GM19372 (cell line): ENCODE measurements at regions not wholly inside any gene's neighbourhood (a gene's known extent, or its start where the extent isn't known, plus 50 kb on each side); places are given as distances from the start of the nearest gene placed in this dataset.
"Not testable (repeated sequence)": the region's sequence is repeated elsewhere in the genome, so short reads cannot be mapped to it uniquely, and the experiment has no call there.

Experiments used
- ATAC-seq: cut with Tn5 transposase; IDR thresholded peaks from one replicate; pipeline ENCODE4 v1.9.1; 2021; ENCODE audit warnings: mild to moderate bottlenecking, low read depth, moderate library complexity; ENCODE audit not compliant: unreplicated experiment

DNA sequence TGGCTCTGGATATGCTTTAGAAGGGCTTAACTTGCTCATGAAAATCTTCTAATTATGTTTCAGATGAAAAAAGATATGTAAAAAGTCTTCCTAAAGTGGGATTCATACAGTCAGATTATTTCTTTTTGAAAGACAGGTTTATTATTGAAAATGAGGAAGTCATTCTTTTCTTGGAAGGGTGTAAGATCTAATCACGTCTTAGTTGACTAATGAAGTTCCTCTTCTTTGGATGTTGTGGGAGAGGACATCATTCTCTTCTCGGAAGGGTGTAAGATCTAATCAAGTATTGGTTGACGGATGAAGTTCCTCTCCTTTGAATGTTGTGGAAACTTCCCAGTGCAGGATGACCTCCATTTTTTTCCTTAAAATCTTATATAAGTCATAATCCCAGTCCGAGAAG is 74.9 kb downstream of the ALG10 start:
- ATAC-seq, result no peak

DNA sequence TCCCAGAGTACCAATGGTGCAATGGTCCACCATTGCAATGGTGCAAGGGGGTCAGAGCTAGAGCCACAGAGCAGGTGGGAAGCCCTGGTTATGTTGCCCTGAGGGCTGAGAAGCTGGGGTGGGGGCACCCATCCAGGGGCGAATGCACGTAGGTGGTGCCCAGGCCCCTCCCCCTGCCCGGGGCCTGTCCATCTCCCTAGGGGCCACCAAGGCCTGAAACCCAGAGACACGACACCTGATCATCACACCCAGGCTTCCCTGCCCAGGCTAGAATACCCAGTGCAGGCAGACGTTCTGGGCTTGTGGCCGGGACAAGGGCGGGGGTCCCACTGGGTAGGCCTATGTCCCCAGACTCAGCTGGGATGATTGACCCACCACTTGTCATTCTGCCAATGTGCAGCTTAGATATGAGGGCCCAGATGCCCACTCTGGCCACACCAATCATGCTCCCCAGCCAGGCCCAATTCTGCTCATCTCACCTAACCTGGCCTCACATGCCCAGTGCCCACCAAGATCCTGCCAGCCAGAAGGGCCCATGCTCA is 83.2 kb downstream of the ALG10 start:
- ATAC-seq, result no peak

DNA sequence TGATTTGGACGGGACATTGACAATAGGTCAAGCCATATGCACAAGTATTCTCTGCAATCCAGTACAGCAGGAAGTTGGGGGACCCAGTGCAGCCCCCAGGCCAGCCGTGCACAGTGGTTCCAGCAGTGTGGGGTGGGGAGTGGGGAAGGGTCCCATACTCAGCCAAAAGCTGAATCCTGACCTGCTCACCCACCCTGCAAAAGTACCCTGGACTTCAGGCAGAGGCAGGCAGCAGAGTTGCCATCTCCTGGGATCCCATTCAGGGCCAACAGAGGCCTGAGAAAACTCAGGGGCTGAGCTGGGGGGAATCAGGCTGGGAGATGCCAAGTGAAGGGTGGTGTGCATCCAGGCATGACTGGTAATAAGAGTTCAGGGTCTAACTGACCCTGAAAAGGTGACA is 83.9 kb downstream of the ALG10 start:
- no peak for ATAC-seq

DNA sequence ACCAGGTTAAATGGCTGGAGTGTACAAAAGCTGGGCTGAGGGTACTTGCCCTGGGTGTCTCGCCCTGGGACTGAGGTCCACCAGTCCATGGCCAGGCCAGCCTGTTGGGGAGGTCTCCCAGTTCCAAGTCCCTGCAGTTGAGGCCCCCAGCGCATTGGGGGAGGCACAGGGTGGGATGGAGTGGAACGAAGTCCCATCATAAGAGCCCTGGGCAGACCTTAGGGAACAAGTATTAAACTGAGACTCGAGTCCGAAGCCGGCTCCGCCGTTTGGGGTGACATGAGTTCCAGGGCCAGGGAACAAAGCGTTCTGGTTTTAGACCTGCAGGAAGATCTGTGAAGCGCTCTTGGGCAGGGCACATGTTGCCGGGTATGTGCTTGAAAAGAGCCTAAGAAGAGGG is 84.7 kb downstream of the ALG10 start:
- ATAC-seq, result no peak

DNA sequence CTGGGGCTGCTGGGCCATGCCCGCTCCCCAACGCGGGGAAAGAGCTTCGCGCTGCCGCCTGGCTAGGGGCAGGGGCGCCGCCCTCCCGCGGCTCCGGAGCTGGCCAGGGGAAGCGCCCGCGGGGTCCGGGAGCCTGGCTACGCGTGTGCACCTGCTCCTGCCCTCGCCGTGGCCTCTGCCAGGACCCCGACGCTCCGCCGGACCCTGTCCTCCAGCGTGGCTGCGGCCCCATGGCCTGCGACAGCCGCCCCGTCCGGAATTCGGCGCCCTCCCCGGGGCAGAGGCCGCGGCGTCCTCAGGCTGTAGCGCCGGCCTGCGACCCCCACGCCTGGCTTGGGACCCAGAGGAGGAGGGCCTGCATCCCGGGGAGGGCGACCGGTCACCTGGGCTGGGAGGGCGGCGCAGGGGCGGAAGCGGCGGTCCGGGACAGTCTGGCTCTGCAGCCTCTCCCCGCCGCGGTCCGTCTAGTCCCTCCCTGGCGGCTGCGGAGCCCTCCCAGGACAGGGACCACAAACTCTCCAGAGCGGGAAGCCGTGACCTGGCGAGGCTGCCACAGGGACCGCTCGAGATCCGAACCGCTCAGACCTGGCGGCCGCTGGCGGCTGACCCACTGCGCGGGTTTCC is 85.6 kb downstream of the ALG10 start:
- ATAC-seq, result no peak

DNA sequence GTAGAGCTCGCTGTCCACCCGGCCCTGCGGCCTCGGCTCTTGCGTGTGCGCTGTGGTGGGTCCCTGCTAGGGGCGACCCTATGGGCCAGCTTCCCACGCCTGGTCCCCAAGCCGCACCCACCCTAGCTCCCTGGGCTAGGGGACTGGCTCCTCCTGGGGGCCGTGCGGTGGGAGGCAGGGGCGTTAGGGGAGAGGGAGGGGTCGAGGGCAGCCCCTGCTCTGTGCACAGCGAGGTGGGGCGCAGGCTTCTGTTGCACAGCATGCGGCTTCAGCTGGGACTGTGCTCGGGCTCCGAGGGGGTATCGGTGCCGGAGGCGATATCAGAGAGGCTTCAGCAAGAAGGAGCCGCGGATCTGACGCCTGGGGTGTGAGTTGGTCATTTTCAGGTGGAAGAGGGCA is 86.1 kb downstream of the ALG10 start:
- no peak for ATAC-seq

DNA sequence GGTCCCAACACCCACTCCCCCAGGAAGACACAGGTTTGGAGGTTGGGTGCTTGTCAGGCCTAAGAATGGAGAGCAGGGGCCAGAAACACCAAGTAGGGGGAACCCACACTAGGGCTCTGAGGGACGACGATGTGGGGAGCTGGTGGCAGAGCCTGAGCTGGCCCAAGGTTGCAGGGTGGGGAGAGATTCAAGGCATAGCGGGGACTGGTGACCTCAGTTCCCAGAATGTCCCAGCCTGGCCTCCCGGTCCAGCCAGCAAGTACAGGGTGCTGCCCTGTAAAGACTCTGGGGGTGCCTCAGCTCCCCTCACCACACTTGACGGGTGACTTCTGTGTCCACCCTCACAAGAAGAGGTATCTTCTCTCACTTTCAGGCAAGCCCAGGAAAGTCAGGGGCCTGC is 86.7 kb downstream of the ALG10 start:
- no peak for ATAC-seq

DNA sequence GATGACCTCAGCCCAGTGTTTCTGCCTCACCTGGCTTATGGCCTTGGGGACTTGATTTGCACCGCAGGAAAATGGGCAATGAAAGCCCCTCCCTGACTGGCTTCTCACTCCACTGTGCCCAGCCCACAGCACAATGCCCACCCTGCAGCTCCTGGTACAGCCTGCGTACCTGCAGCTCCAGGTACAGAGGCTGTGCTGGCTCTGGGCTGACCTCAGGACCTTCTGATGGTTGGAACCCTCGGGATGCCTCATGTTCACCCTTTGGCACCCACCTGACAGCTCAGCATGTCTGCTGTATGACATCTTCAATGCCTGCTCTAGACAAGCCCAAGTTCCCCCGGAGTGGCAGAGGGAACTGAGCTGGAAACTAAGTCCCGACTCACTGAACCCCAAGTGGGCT is 87.1 kb downstream of the ALG10 start:
- ATAC-seq, result no peak

DNA sequence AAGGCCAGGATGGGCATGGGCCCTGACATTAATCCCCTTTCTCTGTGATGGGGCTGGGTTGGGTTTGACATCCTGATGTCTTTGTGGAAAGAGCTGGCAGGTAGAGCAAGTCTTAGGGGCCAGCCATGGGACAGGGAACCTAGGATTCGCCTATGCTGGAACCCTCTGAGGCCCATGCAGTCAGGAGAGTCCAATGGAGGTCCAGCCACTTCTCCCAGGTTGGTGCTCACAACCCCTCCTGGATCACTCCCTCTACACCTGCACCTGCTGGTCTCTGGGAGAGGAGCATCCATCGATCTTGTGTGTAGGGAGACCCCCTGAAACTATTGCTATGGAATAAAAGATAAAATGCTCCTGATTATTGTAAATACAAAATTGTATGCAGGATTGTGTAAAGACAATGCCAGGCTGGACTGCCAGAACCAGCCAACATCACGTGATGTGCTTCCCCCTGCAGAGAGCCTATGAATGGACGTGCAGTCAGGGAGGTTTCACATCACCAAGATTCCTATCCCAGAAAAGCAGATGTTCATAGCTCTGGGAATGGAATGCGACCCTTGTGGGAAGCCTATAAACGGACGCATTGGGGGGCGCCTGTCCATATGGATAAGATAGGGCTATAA is 87.7 kb downstream of the ALG10 start:
- ATAC-seq, result not testable (repeated sequence)

DNA sequence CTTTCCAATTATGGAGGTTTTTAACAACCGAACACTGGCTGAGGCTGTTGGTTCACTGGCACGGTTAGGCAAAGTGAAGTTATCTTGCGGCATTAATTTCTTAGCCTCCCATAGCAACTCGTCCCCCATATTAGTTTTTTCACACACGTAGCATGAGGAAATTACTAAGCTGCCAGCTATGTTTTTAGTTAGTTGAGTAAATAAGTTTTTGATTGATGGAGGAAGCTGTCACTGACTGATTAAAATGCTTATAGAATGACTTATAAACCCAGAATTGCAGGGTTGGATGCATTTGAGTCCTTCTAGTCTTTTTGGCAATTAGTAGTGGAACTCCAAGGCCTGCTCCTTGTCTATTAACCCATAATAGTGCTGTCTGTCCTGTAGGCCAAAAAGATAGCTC is 97.1 kb downstream of the ALG10 start:
- no peak for ATAC-seq

DNA sequence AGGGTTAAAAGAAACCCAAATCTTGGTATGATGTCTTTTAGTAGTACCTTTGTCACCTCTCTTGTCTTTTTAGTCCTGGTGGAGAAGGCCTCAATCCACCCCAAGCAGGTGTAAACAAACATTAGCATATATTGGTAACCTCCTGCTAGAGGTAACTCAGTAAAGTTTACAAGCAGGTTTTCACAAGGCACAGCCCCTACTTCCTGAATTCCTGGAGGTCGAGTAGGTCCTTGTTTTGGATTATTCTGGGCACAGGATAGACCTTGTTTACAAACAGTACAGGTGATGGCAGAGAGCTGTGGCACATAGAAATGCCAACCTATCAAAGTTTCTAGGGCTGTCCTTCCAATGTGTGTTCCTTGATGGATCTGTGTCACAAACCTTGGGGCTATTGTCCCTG is 99.1 kb downstream of the ALG10 start:
- ATAC-seq, result no peak

DNA sequence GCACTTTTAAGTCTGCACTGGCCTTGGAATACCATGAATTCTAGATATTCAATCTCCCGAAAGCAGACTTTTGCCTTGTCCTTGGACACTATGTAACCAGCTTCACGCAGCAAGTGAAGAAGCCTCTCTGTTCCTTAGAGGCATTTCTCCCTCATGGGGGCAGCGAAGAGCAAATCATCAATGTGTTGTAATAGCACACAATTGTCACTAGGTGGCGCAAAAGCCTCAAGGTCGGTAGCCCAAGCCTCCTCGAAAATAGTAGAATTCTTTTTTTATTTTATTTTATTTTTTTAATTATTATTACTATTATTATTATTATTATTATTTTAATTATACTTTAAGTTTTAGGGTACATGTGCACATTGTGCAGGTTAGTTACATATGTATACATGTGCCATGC is 100.8 kb downstream of the ALG10 start:
- peak; percentile 57 for ATAC-seq

DNA sequence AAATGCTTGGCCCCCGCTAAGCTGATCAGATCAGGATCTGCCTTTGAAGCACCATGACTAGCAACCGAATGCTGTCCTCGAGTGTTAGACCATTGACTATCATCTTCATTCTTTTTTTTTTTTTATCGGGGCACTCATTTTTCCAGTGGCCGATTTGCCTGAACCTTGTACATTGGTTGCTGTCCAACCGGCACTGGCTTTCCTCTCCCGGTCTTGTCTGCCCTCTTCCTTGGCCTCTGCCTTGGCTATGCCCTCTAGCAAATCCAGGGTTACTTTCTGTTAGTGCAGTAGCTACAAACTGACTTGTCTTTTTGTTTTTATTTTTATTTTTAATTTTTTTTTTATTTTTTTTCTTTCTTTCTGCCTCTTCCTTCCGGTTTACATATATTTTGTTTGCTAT is 102.3 kb downstream of the ALG10 start:
- no peak for ATAC-seq

DNA sequence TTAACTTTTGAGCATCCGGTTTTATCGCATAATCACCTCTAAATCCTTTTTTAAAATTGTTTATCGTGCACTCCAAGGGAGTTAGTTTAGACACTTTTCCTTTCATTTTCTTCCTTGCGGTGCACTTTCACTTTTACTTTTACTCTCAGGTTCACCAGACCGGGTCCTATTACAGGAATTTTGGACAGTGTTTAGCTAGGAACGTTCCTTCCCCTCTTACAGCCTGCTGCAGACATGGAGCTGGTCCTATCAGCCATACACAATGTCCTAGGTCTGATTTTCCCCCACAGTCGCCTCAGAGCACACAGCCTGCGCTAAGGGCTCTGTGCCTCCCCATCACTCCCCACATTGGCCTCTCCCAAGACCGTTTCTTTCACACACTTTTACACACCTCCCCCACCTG is 103.9 kb downstream of the ALG10 start:
- ATAC-seq, result no peak

DNA sequence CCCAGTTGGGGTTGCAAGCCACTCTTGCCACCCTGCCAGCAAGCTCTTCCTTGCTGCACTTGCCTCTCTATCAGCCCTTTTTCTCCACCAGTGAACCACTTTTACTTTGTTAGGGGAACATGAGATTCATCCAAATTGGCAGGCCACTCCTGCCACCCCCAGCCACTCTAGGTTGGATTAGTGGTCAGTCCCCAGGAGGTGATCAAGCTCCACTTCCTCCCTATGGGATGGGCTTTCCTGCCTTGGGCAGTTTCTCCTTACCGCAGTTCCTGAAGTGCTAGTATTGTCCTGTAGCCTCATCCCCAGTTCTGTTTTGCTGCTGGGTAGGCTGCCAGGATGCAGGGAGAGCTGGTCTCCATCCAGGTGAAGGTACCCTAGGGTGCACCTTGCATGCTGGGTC is 104.5 kb downstream of the ALG10 start:
- ATAC-seq, result no peak

DNA sequence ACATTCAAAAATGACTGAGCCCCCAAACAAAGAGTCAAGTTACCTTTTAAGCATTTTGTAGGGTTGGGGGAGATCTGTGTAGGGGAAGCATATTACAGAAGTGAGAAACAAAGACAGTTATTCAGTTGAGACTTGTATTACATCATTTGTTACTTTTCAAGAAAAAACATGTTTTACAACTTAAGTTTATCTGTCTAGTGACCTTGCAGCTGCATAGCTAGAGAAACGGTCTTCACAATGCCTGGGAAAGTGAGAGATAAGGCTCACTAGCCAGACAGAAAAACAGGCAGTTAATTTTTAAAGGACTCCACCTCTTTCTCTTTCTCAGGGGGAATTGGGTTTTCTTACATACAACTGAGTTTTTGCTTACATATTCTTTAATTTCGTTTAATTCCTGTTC is 105.1 kb downstream of the ALG10 start:
- not testable (repeated sequence) for ATAC-seq

DNA sequence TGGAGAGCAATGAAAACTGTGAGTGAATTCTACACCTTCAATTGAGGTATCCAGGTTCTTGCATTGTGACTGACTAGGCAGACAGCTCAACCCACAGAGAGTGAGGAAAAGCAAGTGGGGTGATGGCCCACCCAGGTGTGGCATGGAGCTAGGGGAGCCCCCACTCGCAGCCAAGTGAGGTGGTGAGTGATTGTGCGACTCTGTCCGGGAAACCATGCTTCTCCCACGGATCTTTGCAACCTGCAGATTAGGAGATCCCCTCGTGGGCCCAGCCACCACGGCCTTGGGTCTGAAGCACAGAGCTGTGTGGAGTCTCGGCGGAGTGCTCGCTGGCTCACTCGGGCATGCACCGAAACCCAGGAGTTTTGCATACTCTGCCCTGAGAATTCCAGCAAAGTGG is 120.1 kb downstream of the ALG10 start:
- no peak for ATAC-seq

DNA sequence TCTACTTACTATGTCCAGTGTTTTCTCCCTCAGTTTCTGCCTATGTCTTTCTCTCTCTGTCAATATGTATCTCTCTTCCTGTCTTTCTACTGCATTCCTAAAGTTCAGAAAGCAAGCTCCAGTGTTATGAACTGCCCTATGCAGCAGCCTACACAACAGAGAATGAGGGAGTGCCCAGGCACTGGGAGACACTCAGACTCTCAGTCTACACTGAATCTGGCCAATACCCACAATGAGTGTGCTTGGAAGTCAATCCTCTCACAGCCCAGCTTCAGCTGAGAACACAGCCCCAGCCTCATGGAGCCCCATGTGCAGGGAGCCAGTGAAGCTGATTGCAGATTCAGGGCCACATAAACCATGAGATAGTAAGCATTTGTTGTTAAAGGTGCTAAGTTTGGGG is 128.7 kb downstream of the ALG10 start:
- no peak for ATAC-seq

DNA sequence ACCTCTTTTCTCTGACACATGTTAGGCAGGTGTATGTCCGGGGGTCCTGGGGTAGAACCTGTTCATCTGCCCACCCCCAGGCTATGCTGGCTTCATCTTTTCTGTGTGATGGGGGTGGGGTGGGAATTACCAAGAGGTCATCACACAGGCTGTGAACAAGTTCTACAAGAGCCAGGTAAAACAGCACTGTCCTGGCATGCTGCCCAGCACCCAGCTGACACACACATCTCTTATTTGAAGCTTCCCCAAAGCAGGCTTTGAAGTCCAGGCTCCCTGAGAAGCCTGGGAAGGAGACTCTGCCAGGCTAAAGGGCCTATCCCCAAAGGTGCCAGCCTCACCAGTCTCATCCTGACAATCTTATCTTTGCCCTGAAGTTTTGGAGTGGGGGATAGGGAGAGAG is 141.1 kb downstream of the ALG10 start:
- no peak for ATAC-seq

DNA sequence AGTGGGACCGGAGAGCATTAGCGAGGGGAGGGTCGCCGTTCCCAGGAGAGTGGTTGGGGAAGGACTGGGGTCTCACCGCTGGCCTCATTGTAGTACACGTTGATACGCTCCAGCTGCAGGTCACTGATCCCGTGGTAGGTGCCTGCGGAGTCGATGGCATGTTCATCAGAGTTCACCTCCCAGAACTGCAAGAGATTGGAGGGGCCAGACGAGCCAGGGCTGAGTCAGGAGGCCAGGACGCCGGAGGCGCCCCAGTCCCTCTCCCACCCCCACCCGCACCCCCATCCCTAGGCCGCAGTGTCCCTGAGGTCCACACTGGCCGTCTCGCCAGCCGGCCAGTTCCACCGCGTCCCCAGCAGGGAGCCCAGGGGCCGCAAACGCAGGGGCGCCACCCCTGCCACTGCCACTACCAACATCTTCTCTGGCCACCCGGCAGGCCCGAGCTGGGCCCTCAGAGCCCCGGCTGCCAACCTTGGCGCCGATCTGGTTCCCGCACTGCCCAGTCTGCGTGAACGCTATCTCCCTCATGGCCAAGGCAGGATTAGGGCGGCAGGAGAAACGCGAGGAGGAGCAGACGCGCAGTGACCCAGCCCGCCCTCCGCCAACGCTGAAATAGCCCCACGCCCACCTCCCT is 144.2 kb downstream of the ALG10 start:
- ATAC-seq, result no peak

DNA sequence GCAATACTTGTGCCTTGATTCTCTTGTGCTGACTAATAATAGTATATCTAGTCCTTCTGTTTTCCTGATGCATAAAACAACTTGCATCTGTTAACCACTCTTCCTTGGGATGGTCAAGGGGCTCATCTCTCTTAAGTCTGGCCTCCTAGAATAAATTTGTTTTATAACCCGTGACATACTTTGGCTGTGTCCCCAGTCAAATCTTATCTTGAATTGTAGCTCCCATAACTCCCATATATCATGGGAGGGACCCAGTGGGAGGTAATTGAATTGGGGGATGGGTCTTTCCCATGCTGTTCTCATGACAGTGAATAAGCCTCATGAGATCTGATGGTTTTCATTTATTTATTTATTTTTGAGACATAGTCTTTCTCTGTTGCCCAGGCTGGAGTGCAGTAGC is 146.2 kb downstream of the ALG10 start:
- ATAC-seq, result not testable (repeated sequence)

DNA sequence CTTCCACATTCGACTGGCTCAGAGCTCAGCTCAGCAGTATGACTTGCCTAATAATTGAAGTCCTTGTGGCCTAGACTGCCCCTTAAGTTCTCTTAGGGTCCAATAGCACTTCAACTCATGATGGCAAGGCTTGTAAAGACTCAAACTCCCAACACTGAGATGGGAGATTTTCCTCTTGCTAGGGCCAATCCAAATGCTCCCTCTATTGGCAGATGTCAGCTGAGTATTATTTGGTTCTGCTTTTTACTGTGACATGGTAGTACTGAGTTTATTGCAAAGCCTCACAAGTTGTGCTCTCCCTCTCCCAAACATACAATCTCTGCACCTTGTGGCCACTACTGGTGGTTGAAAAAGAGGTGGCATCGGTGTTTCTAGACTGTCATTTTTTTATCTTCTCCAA is 164.2 kb downstream of the ALG10 start:
- ATAC-seq, result no peak
